Natural killer cell (primary cell): ENCODE measurements at regions not wholly inside any gene's neighbourhood (a gene's known extent, or its start where the extent isn't known, plus 50 kb on each side); places are given as distances from the start of the nearest gene placed in this dataset.

Experiments used
- ATAC-seq, 3 donors: fragments of 150-1000 bp in 2 of 3; fragments of 200-7000 bp in 1 of 3; cut with Tn5 transposase; 1 replicate in 1 of 3; 2 replicates in 2 of 3; pipeline ENCODE4 v1.10.0; 2021; ENCODE audit warnings: mild to moderate bottlenecking in 2 of 3, moderate library complexity in 2 of 3
- DNase-seq, 2 donors: peaks; one replicate each; pipeline versions ENCODE4 v3.0.0 to v3.0.0-alpha.2; 2013 to 2021; ENCODE audit warnings: mixed read lengths in 1 of 2
- H3K27ac ChIP-seq: one replicate; pipeline ENCODE4 v1.5.1; 2013; ENCODE audit warnings: mild to moderate bottlenecking, low read length
- H3K27me3 ChIP-seq: one replicate; pipeline ENCODE4 v1.6.1; 2013; ENCODE audit warnings: low read length; ENCODE audit not compliant: control insufficient read depth, insufficient read depth
- H3K36me3 ChIP-seq: one replicate; pipeline ENCODE4 v1.6.1; 2013; ENCODE audit warnings: low read length; ENCODE audit not compliant: control insufficient read depth, insufficient read depth
- H3K4me1 ChIP-seq: one replicate; pipeline ENCODE4 v1.6.1; 2013; ENCODE audit warnings: low read length; ENCODE audit not compliant: control insufficient read depth, insufficient read depth
- H3K4me3 ChIP-seq: one replicate; pipeline ENCODE4 v1.5.1; 2013; ENCODE audit warnings: low read length
- H3K9me3 ChIP-seq: one replicate; pipeline ENCODE4 v1.6.1; 2013; ENCODE audit warnings: low read length; ENCODE audit not compliant: control insufficient read depth, insufficient read depth
- H3K27ac Mint-ChIP-seq, 2 donors: one replicate each; pipeline ENCODE4 v1.8.0; 2022; ENCODE audit warnings: mild to moderate bottlenecking in 2 of 2, mixed read lengths in 2 of 2, moderate library complexity in 1 of 2
- H3K27me3 Mint-ChIP-seq, 2 donors: one replicate each; pipeline ENCODE4 v1.8.0; 2022; ENCODE audit warnings: low read depth in 2 of 2, mixed read lengths in 2 of 2
- H3K36me3 Mint-ChIP-seq: one replicate; pipeline ENCODE4 v1.8.0; 2022; ENCODE audit warnings: mixed read lengths
- H3K4me1 Mint-ChIP-seq, 2 donors: one replicate each; pipeline ENCODE4 v1.8.0; 2022; ENCODE audit warnings: mixed read lengths in 2 of 2
- H3K4me3 Mint-ChIP-seq: one replicate; pipeline ENCODE4 v1.8.0; 2022; ENCODE audit warnings: mild to moderate bottlenecking, moderate library complexity, mixed read lengths
- H3K9me3 Mint-ChIP-seq, 2 donors: one replicate each; pipeline ENCODE4 v1.8.0; 2022; ENCODE audit warnings: mixed read lengths in 2 of 2
- CTCF ChIP-seq: fragments of 200-600 bp; IDR thresholded peaks from one replicate; pipeline ENCODE4 v1.8.0; 2022; ENCODE audit warnings: antibody characterized with exemption
- whole genome bisulfite sequencing: methylation state at CpG from one replicate; pipeline ENCODE4 v1.1.7; 2013; ENCODE audit warnings: missing lambda C conversion rate; ENCODE audit not compliant: insufficient coverage; 5-methylcytosine and 5-hydroxymethylcytosine counted together
- intact Hi-C: fragments of 100-400 bp; cut with micrococcal nuclease; formaldehyde crosslinking; loops from one replicate; pipeline ENCODE4 v1.14.2; 2022

GRCh38 chr11:98600786-98601773 is 419.7 kb upstream of the CNTN5 start:
- H3K4me3 Mint-ChIP-seq, result no peak overlapping the region
- intact Hi-C loops, result no loop called here
- no peak for ATAC-seq
- Histone ChIP-seq H3K27ac (no peak overlapping the region), H3K27me3 (no peaks in the 10 kb centered on the region), H3K9me3 (peaks cover 5% of the 10 kb centered on the region), H3K4me3 (no peak overlapping the region), H3K36me3 (no peaks in the 10 kb centered on the region), H3K4me1 (no peaks in the 10 kb centered on the region)
- peaks cover 27% of the 10 kb centered on the region for H3K36me3 Mint-ChIP-seq
- no peak for DNase-seq
- H3K9me3 Mint-ChIP-seq, result peaks cover 8 to 17% of the 10 kb centered on the region in 2 donors
- WGBS, result 48% methylated on average over 7 of the region's 8 CpGs
- H3K27me3 Mint-ChIP-seq, result no peaks in the 10 kb centered on the region
- H3K4me1 Mint-ChIP-seq, result no peaks in the 10 kb centered on the region
- no peak for TF ChIP-seq CTCF
- H3K27ac Mint-ChIP-seq, result no peak overlapping the region

GRCh38 chr11:98616098-98616655 is 404.6 kb upstream of the CNTN5 start:
- Mint-ChIP-seq H3K9me3 (peaks cover 12 to 28% of the 10 kb centered on the region in 2 donors), H3K27me3 (no peaks in the 10 kb centered on the region), H3K27ac (no peak overlapping the region), H3K36me3 (peaks cover 8% of the 10 kb centered on the region), H3K4me1 (no peaks in the 10 kb centered on the region), H3K4me3 (no peak overlapping the region)
- no peak for ATAC-seq
- Histone ChIP-seq H3K9me3 (peaks cover 20% of the 10 kb centered on the region), H3K36me3 (no peaks in the 10 kb centered on the region), H3K4me3 (no peak overlapping the region), H3K27ac (no peak overlapping the region), H3K27me3 (no peaks in the 10 kb centered on the region), H3K4me1 (no peaks in the 10 kb centered on the region)
- intact Hi-C loops, result no loop called here
- no peak for DNase-seq
- TF ChIP-seq CTCF, result no peak

- intact Hi-C loops, result no loop called here
- Mint-ChIP-seq H3K9me3 (peaks cover 28 to 30% of the 10 kb centered on the region in 2 donors), H3K27me3 (no peaks in the 10 kb centered on the region)
These were observed 399.0 kb upstream of the CNTN5 start for GRCh38 chr11:98621767-98622166.

More at GRCh38 chr11:98621767-98622166, 399.0 kb upstream of the CNTN5 start:
- TF ChIP-seq CTCF, result no peak
- no peaks in the 10 kb centered on the region for H3K4me1 Mint-ChIP-seq
- peaks cover 26% of the 10 kb centered on the region for H3K9me3 ChIP-seq
- H3K4me3 Mint-ChIP-seq, result no peak overlapping the region
- no peak overlapping the region for H3K27ac Mint-ChIP-seq
- H3K27ac ChIP-seq, result no peak overlapping the region
- no peak overlapping the region for H3K4me3 ChIP-seq
- H3K27me3 ChIP-seq, result no peaks in the 10 kb centered on the region
- no peaks in the 10 kb centered on the region for H3K4me1 ChIP-seq
- DNase-seq, result no peak
- ATAC-seq, result no peak
- peaks cover 17% of the 10 kb centered on the region for H3K36me3 Mint-ChIP-seq
- no peaks in the 10 kb centered on the region for H3K36me3 ChIP-seq
